ENCODE measurements at regions not wholly inside any gene's neighbourhood (a gene's known extent, or its start where the extent isn't known, plus 50 kb on each side); places are given as distances from the start of the nearest gene placed in this dataset.

- TF ChIP-seq POLR2A (IDR thresholded peaks at IDR 0.05; ENCODE audit: low read depth) (no peak), POLR2AphosphoS5 (IDR thresholded peaks at IDR 0.05) (no peak), EP300 (IDR thresholded peaks at IDR 0.05) (no peak)
- TF ChIP-seq, protein P1, sequence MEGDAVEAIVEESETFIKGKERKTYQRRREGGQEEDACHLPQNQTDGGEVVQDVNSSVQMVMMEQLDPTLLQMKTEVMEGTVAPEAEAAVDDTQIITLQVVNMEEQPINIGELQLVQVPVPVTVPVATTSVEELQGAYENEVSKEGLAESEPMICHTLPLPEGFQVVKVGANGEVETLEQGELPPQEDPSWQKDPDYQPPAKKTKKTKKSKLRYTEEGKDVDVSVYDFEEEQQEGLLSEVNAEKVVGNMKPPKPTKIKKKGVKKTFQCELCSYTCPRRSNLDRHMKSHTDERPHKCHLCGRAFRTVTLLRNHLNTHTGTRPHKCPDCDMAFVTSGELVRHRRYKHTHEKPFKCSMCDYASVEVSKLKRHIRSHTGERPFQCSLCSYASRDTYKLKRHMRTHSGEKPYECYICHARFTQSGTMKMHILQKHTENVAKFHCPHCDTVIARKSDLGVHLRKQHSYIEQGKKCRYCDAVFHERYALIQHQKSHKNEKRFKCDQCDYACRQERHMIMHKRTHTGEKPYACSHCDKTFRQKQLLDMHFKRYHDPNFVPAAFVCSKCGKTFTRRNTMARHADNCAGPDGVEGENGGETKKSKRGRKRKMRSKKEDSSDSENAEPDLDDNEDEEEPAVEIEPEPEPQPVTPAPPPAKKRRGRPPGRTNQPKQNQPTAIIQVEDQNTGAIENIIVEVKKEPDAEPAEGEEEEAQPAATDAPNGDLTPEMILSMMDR (IDR thresholded peaks at IDR 0.05): no peak
These were observed 119.4 kb downstream of the GAS1 start for GRCh38 chr9:86827893-86828292.

Data from esophagus muscularis mucosa (tissue), 4 donors.